HG02981 (cell line): ENCODE measurements at regions not wholly inside any gene's neighbourhood (a gene's known extent, or its start where the extent isn't known, plus 50 kb on each side); places are given as distances from the start of the nearest gene placed in this dataset.

ENCODE experiments used
- ATAC-seq: cut with Tn5 transposase; IDR thresholded peaks from one replicate; pipeline ENCODE4 v1.9.1; 2021; ENCODE audit warnings: mild to moderate bottlenecking, moderate library complexity; ENCODE audit not compliant: unreplicated experiment

DNA sequence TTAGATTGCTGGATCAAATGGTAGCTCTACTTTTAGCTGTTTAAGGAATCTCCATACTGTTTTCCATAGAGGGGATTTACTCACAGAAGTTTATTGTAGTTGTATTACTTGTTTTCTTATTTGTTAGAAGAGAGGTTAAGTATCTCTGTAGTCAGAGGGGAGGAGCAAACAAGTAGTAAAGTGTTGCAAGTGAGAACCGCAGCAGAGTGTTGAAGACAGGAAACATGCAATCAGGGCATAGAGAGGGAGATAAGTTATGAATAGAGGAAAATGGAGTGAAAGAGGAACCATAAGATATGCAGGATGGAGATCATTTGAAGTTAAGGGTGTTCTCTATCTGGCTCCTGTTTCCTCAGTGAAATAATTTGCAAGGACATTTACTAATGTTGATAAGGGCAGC is 331.4 kb upstream of the TMEM229A start:
- no peak for ATAC-seq

- ATAC-seq, result no peak
Observed at GRCh38 chr7:124354201-124354600, 321.3 kb upstream of the TMEM229A start.

GRCh38 chr7:124351950-124352349 is 319.1 kb upstream of the TMEM229A start:
- no peak for ATAC-seq

GRCh38 chr7:124349443-124349842 is 316.6 kb upstream of the TMEM229A start:
- ATAC-seq, result no peak

- ATAC-seq, result no peak
Observed at GRCh38 chr7:124338861-124339260, 306.0 kb upstream of the TMEM229A start.

- no peak for ATAC-seq
Observed at GRCh38 chr7:124330731-124331407, 298.0 kb upstream of the TMEM229A start.

GRCh38 chr7:124328774-124329173 is 295.9 kb upstream of the TMEM229A start:
- ATAC-seq, result no peak

DNA sequence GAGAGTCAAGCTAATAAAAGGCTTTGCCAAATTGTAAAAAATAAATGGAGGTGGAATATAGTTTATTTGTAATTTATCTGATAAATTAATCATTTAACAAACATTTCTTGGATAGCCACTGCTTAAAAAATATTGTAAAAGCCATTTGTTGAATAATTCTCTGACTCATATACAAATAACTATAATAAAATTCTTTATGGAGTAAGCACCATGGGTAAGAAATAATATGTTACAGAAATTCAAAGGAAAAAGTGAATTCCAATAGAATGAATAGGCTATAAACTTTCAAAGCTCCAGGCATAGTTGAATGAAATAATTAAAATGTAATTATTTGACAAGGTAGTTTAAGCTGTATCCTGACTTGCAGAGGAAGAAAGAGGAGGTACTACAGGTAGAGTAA is 291.4 kb upstream of the TMEM229A start:
- ATAC-seq, result no peak

GRCh38 chr7:124323597-124323996 is 290.7 kb upstream of the TMEM229A start:
- ATAC-seq, result no peak

DNA sequence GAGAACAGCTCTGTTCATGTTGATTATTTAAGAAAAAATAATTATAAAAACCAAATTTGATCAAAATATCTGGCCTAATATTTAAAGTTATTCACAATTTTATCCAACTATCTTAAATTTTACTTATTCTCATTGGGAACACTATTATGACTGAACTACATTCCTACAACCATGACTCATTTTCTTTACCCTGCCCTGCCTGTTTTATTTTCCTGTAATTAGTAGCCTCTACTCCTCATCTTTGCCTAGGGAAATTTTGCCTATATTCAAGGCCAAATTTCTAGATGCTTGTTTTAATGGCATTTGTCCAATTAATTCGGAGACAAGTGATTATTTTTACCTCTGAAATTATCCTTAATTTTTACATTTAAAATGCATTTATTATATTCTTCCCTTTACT is 289.7 kb upstream of the TMEM229A start:
- no peak for ATAC-seq

DNA sequence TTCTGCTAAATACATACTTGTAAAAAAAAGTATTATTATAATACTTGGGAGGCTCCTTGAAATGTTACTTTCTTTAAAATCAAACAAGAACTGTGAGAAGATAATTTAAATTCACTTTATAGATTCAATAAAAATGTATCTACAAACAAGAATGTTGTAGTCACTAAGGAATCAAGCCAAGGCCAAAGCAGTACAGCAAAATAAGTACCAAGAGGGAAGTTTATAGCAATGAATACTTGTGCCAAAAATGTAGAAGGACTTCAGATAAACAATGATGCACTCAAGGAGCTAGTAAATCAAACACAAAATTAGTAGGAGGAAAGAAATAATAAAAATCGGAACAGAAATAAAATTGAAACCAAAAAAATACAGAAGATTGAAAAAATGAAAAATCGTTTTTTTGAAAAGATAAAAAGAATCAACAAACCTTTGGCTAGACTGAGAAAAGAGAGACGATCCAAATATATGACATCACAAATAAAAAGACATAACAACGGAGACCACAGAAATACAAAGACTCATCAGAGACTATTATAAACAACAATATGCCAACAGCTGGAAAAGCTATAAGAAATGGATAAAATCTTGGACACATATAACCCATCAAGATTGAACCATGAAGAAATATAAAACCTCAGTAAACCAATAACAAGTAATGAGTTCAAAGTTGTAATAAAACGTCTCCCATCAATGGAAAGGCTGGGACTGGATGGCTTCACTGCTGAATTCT is 286.0 kb upstream of the TMEM229A start:
- no peak for ATAC-seq

DNA sequence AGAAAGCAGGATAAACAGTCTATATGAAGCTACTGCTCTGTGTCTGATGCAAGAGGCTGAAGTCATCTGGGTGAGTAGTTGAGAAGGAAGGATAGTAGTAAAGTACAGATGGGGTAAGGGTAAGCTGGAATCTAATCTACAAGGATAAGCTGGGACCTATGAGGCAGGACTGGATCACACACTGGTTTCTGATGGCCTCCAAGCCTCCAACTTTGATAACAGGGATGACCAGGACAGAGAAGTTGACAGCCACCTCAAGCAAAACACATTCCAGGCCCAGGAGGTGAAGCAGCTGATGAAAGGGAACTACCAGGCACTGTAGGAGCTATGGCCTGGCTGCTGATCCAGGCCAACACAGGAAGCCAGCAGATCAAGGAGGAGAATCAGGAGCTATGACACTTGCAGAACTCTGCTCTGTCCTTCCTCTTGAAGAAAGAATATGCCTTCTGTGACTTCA is 278.1 kb upstream of the TMEM229A start:
- ATAC-seq, result no peak

DNA sequence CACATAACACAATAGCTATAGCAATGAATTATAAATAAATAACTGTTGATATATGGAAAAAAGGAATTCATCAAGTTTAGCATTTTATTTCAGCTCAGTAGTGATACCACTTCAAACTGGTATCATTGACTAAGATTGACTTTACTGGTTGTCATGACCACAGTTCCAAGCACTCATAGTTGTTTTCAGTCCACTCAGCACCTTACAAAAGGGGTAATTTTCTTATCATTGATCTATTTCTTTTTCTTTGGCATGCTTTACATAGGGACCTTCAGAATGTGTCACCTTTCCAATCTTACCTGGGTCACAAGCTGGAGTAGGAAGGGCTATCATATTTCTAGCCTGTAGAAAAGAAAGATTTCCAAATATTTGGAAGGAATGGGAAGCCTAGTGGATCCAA is 275.5 kb upstream of the TMEM229A start:
- no peak for ATAC-seq

GRCh38 chr7:124295289-124295688 is 262.4 kb upstream of the TMEM229A start:
- ATAC-seq, result no peak

DNA sequence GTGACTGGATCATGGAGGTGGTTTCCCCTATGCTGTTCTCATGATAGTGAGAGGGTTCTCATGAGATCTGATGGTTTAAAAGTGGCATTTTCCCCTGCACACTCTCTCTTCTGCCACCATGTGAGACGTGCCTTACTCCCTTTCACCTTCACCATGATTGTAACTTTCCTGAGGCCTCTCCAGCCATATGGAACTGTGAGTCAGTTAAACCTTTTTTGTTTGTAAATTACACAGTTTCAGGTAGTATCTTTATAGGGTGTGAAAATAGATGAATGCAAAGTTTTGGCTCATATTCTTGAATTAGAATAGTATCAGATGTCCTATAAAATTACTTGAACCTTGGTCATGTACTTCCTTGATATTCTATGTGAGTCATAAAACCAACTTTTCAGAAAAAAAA is 252.1 kb upstream of the TMEM229A start:
- no peak for ATAC-seq

DNA sequence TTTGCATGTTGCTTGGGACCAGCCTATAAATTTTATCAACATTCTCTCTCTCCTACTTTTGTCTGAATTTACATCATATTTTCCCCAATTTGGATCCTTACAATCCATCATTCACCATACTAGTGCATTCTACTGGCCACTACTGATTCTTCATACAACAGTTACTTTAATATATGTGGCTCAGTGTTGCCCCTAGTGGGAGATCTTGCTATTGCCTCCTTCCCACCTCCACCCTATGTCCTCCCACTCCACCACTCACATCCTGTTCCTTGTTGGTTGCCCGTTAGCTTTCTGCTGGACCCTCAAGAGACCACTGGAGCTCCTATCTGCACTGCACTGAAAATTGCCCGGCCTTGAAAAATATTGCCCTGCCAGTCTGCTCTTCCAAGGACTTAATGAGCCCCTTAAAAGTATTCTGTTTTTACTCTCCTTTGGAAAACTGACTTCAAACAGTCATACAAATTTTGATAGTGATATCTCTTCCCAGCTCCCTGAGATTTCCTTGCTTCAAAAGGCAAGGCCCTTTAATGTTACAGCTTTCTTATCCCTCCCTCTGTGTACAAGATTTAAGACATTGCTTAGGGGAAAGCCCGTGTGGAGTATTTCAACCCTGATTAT is 243.2 kb upstream of the TMEM229A start:
- ATAC-seq, result peak; percentile 99

GRCh38 chr7:124275411-124275810 is 242.5 kb upstream of the TMEM229A start:
- ATAC-seq, result no peak

DNA sequence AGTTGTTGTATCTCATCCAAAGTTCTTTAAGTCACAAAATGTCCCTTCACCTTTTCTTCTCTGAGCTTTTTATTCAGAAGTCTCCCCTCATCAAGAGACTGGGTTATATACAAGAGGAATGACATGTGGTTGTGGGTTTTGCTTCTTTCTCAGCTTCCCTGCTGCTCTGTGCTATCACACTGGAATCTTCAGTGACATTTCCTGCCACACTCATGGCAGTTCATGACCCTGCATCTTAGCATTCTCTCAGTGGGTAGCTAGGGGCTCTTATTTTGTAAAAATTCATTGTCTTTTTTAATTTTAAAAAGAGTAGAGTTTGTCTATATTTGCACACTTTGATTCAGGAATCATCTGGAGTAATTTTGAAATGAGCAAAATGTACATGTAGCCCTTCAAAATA is 236.9 kb upstream of the TMEM229A start:
- no peak for ATAC-seq

GRCh38 chr7:124267154-124267553 is 234.3 kb upstream of the TMEM229A start:
- ATAC-seq, result no peak

DNA sequence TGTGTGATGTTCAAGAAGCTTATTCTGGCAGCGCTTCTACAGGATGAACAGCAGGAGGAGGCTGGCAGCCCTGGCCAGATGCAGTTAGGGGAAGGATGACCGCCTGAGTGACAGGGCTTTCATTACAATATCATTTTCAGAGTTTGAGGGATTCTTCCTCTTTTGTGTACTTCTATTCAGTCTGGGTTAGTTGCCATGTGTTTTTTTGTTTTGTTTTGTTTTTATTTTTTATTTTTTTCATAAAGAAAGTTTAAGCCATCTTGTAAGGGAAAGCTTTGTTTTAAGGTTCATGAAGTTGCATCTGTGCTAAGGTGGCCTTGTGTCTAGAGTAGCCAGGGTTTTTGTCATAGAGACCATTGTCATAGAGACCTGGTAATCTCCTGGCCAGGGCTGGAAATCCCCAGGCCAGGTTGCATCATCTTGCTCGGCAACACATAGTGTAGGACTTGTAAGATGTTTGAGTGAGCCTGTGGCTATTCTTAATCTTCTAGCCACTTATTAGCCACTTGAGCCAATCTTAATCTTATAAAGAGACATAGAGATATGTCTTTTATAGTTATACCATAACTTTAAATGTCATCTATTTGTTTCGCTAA is 230.5 kb upstream of the TMEM229A start:
- ATAC-seq, result peak; percentile 98

DNA sequence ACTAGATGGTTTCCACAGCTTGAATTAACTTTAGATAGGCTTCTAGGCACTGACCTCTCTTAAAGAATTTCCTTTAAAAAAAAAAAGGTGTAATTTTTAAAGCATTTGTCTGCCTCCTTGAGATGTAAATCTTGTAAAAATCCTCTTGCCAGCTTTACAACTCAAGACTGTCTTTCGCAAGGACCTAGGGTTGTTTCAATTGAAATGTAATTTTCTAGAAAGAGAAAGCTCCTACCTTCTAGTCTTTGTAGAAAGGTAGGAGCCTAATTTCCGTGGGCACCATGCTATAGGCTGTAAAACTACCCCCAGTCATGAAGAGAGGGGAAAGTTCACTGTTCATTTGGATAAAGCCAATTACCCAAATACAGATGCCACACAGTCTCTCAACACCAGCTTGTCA is 228.8 kb upstream of the TMEM229A start:
- no peak for ATAC-seq
